OCI-LY7 (cell line): ENCODE measurements at regions not wholly inside any gene's neighbourhood (a gene's known extent, or its start where the extent isn't known, plus 50 kb on each side); places are given as distances from the start of the nearest gene placed in this dataset.

ENCODE experiments used
- BruUV-seq: library from RNA; stranded (reverse); fragments of 400-500 nt; replicated peaks from 2 replicates; lab custom pipeline; 2021; lab: Mats Ljungman, UMichigan
- CTCF ChIA-PET: fragments of 300-600 bp; sonication (Branson Sonifier 250); formaldehyde crosslinking; loops from one replicate; lab custom pipeline; 2022; ENCODE audit warnings: antibody characterized with exemption; ENCODE audit not compliant: unreplicated experiment; lab: Charles Lee
- POLR2A ChIA-PET: fragments of 300-600 bp; sonication (Branson Sonifier 250); formaldehyde crosslinking; loops from one replicate; lab custom pipeline; 2022; ENCODE audit warnings: antibody characterized with exemption; lab: Charles Lee
- DNase-seq: peaks from one replicate; pipeline ENCODE4 v3.0.0-alpha.2; 2015; ENCODE audit warnings: low spot score
- H2AFZ ChIP-seq: fragments of 200-600 bp; sonication (generic), shearing (Covaris generic); 2 replicates; pipeline ENCODE4 v1.6.1; 2014; ENCODE audit warnings: mild to moderate bottlenecking, antibody characterized with exemption, low read length, moderate library complexity
- H3K27ac ChIP-seq: fragments of 200-600 bp; sonication (generic); 2 replicates; pipeline ENCODE4 v1.5.1; 2014; ENCODE audit warnings: mixed run types, low read depth, mild to moderate bottlenecking, moderate library complexity, low read length, inconsistent platforms; ENCODE audit not compliant: poor library complexity, severe bottlenecking
- H3K36me3 ChIP-seq: fragments of 200-600 bp; sonication (generic); 2 replicates; pipeline ENCODE4 v1.6.1; 2014; ENCODE audit warnings: mild to moderate bottlenecking, antibody characterized with exemption, low read length, moderate library complexity, mixed read lengths; ENCODE audit not compliant: insufficient read depth
- H3K4me1 ChIP-seq: fragments of 200-600 bp; sonication (generic); 2 replicates; pipeline ENCODE4 v1.5.1; 2014; ENCODE audit warnings: mild to moderate bottlenecking, low read length; ENCODE audit not compliant: insufficient read depth, poor library complexity, severe bottlenecking
- H3K4me2 ChIP-seq: fragments of 200-600 bp; sonication (generic); 2 replicates; pipeline ENCODE4 v1.6.1; 2014; ENCODE audit warnings: mild to moderate bottlenecking, low read length
- H3K4me3 ChIP-seq: fragments of 200-600 bp; sonication (generic); 2 replicates; pipeline ENCODE4 v1.5.1; 2014; ENCODE audit warnings: mild to moderate bottlenecking, low read depth, low read length; ENCODE audit not compliant: poor library complexity, severe bottlenecking
- H3K79me2 ChIP-seq: fragments of 200-600 bp; sonication (generic); 2 replicates; pipeline ENCODE4 v1.6.1; 2016; ENCODE audit warnings: low read depth, mild to moderate bottlenecking, low read length, moderate library complexity, mixed read lengths; ENCODE audit not compliant: insufficient read depth
- H3K9me2 ChIP-seq: fragments of 200-600 bp; sonication (generic); 2 replicates; pipeline ENCODE4 v1.6.1; 2016; ENCODE audit warnings: mild to moderate bottlenecking, low read length, mixed read lengths; ENCODE audit not compliant: insufficient read depth
- H3K9me3 ChIP-seq: fragments of 200-600 bp; sonication (generic); 2 replicates; pipeline ENCODE4 v1.6.1; 2014; ENCODE audit warnings: mild to moderate bottlenecking, mixed run types, low read length, mixed read lengths
- H4K20me1 ChIP-seq: fragments of 200-600 bp; sonication (generic); 2 replicates; pipeline ENCODE4 v1.6.1; 2014; ENCODE audit warnings: mild to moderate bottlenecking, antibody characterized with exemption, low read length, moderate library complexity, mixed read lengths; ENCODE audit not compliant: insufficient read depth
- EZH2phosphoT487 ChIP-seq: fragments of 200-600 bp; sonication (generic); IDR thresholded peaks from 2 replicates; pipeline ENCODE4 v1.6.1; 2018; ENCODE audit warnings: low read depth, borderline replicate concordance, mild to moderate bottlenecking, mixed run types, antibody characterized with exemption, low read length, moderate library complexity, mixed read lengths
- intact Hi-C: fragments of 100-400 bp; cut with micrococcal nuclease; formaldehyde crosslinking; loops from one replicate; pipeline ENCODE4 v1.10.0; 2022; ENCODE audit not compliant: unreplicated experiment
- TF ChIP-seq, protein P1 (sequence below): fragments of 200-600 bp; sonication (generic); conservative IDR thresholded peaks from 2 replicates; pipeline ENCODE4 v1.5.1; 2014; ENCODE audit warnings: mild to moderate bottlenecking, antibody characterized with exemption, low read length, moderate library complexity, mixed read lengths

DNA sequence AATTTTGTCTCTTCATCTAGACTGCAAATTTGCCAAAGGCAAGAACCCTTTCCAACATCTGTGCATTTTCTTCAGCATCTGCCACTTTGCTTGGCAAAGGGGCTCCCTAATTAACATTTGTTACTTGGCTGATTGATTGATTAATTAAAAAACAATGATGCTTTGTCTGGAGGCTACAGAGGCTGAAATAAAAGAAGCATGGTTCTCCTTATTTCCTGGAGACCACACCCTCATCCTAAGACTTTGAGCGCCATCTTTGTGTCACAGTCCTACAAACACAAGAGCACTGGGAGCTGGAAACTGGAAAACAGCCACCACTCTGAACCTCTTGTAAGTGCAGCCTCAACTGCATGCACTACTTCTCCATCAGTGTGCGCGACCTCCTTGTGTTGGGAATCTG lies 189.2 kb downstream of the C7orf25 start:
- intact Hi-C loops, result no loop called here
- ChIA-PET POLR2A (no interaction called here), CTCF (no interaction called here)
- H3K36me3 ChIP-seq, result no peaks in the 10 kb centered on the region
- H2AFZ ChIP-seq, result no peak overlapping the region
- no peak for TF ChIP-seq EZH2phosphoT487
- TF ChIP-seq, protein P1, sequence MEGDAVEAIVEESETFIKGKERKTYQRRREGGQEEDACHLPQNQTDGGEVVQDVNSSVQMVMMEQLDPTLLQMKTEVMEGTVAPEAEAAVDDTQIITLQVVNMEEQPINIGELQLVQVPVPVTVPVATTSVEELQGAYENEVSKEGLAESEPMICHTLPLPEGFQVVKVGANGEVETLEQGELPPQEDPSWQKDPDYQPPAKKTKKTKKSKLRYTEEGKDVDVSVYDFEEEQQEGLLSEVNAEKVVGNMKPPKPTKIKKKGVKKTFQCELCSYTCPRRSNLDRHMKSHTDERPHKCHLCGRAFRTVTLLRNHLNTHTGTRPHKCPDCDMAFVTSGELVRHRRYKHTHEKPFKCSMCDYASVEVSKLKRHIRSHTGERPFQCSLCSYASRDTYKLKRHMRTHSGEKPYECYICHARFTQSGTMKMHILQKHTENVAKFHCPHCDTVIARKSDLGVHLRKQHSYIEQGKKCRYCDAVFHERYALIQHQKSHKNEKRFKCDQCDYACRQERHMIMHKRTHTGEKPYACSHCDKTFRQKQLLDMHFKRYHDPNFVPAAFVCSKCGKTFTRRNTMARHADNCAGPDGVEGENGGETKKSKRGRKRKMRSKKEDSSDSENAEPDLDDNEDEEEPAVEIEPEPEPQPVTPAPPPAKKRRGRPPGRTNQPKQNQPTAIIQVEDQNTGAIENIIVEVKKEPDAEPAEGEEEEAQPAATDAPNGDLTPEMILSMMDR, result no peak
- H3K4me3 ChIP-seq, result no peak overlapping the region
- no peak for DNase-seq
- no peaks in the 10 kb centered on the region for H3K79me2 ChIP-seq
- H3K27ac ChIP-seq, result no peak overlapping the region
- BruUV-seq, result no TSS peak
- H3K4me1 ChIP-seq, result no peaks in the 10 kb centered on the region
- H3K9me3 ChIP-seq, result no peaks in the 10 kb centered on the region
- no peak overlapping the region for H3K4me2 ChIP-seq
- H4K20me1 ChIP-seq, result no peaks in the 10 kb centered on the region
- H3K9me2 ChIP-seq, result no peaks in the 10 kb centered on the region

DNA sequence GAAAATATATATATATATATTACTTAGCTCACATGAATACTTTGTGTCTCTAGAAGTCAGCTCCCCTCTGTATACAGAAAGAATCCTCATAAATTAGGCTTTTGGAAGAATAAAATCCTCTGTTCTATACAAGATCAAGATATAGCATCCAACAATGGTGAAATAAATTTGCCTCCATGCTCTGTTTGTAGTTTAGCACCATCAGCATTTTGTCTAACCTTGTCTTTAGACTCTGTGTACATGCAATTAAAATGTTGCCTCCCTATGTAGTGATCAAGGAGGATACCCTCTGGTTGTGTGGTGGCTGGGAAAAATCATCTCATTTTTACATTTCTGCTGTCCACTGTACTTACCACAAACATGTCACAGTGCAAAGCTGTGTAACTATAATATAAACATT lies 189.7 kb downstream of the C7orf25 start:
- Histone ChIP-seq H3K27ac (no peak overlapping the region), H3K9me3 (no peaks in the 10 kb centered on the region), H2AFZ (no peak overlapping the region), H3K4me3 (no peak overlapping the region), H3K4me1 (no peaks in the 10 kb centered on the region), H4K20me1 (no peaks in the 10 kb centered on the region), H3K9me2 (no peaks in the 10 kb centered on the region), H3K79me2 (no peaks in the 10 kb centered on the region), H3K4me2 (no peak overlapping the region), H3K36me3 (no peaks in the 10 kb centered on the region)
- TF ChIP-seq EZH2phosphoT487, result no peak
- TF ChIP-seq, protein P1, result no peak
- POLR2A ChIA-PET, result interaction anchor here (0.6 to 0.9 kb wide), 2 partner anchors 79 to 256 kb away, joined by 3 to 4 read pairs; no protein-coding TSS in a partner anchor
- no peak for DNase-seq
- no TSS peak for BruUV-seq
- CTCF ChIA-PET, result no interaction called here
- intact Hi-C loops, result no loop called here

DNA sequence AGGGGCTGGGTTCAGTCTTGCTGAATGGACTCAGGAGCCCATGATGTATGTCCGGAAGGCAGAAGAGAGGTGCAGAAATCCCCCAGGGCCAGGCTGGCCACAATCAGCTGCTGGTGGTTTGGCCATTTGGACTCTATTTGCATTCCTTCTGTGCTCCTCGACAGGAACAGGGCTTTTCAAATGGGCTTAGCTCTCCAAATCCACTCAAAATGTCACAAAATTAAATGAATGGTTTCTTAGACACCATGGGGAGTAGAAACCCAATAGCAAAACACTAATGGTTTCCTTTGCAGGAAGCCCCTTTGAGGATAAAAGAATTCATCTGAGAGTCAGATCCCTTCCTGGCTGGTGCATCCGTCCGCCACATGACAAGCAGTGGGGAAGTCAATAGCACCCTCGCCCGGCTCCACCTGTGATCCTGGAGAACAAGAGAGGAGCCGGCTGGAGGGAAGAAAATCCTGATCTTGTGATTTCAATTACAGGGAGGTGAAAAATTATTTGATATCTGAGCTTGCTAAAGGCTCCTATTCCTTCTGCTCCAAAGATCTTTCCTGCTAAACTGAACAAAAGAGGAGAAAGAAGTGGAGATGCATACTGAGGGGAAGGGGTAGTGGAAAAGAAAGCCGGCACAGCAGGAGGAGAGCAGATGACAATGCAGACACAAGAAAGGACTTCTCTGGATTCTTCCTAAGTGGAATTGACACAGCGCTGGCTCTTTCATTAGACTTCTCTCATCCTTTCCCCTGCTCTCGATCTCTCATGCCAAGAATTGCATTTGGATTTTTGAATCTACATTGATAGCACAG lies 190.7 kb downstream of the C7orf25 start:
- no peaks in the 10 kb centered on the region for H3K79me2 ChIP-seq
- no peaks in the 10 kb centered on the region for H3K4me1 ChIP-seq
- no peaks in the 10 kb centered on the region for H3K9me2 ChIP-seq
- intact Hi-C loops, result no loop called here
- TF ChIP-seq, protein P1, result no peak
- no peak for TF ChIP-seq EZH2phosphoT487
- H3K4me2 ChIP-seq, result no peak overlapping the region
- H3K27ac ChIP-seq, result no peak overlapping the region
- H3K36me3 ChIP-seq, result no peaks in the 10 kb centered on the region
- no peaks in the 10 kb centered on the region for H3K9me3 ChIP-seq
- ChIA-PET CTCF (no interaction called here), POLR2A (interaction anchor here (0.6 to 0.9 kb wide), 3 partner anchors 15 to 255 kb away, joined by 3 to 4 read pairs (median 4); no protein-coding TSS in a partner anchor)
- H3K4me3 ChIP-seq, result no peak overlapping the region
- H2AFZ ChIP-seq, result no peak overlapping the region
- DNase-seq, result no peak
- BruUV-seq, result no TSS peak
- no peaks in the 10 kb centered on the region for H4K20me1 ChIP-seq
